Amygdala (tissue), 56 donors: ENCODE measurements at regions not wholly inside any gene's neighbourhood (a gene's known extent, or its start where the extent isn't known, plus 50 kb on each side); places are given as distances from the start of the nearest gene placed in this dataset.

Experiments used
- DNase-seq, 56 donors: peaks; one replicate each; lab custom pipeline; 2025; lab: John Stamatoyannopoulos, UW

DNA sequence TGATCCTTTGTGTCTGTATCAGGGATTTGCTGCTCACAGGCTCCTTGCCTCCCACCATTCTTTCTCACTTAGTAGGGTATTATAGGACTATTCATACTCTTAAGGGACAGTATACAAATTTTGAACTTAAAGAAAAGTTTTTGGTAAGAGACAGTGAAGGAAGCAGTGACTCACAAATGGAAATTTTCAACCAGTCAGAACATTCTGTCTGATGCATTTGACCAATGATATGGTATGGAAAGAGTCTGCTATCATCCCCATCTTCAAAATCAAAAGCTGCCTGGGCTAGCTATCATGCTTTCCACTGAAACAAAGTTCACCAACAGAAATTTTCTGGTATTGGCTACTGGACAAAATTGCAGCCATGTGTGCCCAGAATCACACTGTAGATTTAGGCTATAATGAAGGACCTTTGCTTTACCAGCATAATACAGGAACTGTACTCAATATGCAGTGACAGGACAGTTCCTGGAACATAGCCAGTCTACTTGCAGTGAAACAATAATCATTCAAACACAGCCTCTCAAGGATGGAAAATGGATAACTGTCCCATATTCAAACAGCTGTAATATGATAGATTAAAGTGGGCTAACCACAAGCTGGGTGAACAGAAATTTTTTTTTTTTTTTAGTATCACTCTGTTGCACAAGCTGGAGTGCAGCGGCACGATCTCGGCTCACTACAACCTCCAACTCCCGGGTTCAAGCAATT lies 109.0 kb upstream of the ACSL4 start:
- DNase-seq = no peak

DNA sequence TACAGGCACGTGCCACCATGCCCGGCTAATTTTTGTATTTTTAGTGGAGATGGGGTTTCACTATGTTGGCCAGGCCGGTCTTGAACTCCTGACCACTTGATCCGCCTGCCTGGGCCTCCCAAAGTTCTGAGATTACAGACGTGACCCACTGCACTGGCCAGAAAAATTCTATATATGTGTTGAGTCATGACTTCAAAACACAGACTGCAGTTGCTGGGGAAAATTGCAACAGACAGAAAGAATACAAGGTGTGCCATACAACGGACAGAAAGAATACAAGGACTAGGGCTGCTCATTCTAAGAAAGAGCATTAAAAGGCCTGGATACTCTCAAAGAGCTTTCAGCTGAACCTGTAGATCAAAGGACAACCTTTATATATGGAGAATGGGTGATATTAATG lies 109.6 kb upstream of the ACSL4 start:
- no peak for DNase-seq

DNA sequence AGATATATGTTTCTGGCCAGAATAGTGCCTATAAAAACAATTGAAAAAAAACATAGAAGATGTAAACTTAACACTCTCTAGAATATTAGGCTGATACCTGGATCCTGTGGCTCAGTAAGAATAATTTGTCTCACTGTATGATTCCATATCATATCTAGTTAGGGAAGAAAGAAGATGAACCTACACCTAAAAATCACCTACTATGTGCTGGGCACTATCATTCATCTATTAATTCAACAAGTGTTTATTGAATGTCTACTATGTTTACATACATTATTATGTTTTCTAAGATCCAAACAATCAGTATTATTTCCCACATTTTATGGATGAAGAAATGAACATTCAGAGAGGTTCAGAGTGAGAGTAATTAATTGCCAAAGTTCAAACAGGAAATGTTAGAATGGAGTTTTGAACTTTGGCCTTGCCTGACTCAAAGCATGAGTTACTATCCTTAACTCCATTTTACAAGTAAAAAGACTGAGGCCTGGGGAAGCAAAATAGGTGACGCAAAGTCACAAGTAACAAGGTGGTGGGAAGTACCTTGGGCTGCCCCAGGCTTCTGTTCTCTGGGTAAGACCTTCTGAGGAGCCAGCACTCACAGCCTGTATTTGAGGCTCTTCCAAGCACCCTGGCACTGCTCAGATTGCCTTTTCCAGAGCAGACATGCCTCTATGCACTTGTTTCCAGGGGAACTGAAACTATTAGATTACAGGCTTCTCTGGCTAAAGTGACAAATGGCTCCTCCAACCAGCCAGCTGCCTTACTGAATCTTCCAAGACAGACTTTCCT lies 111.1 kb upstream of the ACSL4 start:
- peak in 27 of 56 donors; percentile 0 to 39 (median 2) for DNase-seq

DNA sequence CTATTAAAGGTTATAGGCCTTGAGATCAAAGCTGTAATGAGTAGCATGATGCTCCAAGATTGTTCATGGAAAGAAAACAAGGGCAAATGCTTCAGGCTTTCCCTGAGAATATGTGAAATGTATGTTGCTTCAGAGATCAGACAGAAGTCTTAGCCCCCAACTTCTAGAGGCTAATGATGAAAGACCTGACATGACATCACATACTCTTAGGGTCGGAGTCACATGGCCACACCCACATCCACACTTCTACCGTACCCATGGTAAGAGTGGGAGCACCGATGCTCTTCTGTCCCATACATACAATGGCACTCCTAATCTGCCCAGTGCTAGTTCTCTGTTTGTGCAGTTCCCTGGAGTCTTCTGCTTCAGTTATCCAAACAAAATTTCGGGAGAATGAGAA lies 111.9 kb upstream of the ACSL4 start:
- no peak for DNase-seq

DNA sequence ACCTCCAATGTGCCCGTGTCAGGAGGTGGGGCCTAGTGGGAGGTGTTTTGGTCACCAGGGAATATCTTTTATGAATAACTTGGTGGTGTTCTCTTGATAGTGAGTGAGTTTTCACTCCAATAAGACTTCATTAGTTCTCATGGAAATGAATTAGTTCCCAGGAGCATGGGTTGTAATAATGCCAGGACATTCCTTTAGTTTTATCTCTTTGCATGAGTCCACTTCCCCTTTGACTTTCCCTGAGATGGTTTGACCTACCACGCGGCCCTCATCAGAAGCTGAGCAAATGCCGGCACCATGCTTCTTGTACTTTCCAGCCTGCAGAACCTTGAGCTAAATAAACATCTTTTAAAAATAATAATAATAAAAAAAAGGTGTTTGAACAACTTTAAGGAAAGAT lies 112.9 kb upstream of the ACSL4 start:
- no peak for DNase-seq

DNA sequence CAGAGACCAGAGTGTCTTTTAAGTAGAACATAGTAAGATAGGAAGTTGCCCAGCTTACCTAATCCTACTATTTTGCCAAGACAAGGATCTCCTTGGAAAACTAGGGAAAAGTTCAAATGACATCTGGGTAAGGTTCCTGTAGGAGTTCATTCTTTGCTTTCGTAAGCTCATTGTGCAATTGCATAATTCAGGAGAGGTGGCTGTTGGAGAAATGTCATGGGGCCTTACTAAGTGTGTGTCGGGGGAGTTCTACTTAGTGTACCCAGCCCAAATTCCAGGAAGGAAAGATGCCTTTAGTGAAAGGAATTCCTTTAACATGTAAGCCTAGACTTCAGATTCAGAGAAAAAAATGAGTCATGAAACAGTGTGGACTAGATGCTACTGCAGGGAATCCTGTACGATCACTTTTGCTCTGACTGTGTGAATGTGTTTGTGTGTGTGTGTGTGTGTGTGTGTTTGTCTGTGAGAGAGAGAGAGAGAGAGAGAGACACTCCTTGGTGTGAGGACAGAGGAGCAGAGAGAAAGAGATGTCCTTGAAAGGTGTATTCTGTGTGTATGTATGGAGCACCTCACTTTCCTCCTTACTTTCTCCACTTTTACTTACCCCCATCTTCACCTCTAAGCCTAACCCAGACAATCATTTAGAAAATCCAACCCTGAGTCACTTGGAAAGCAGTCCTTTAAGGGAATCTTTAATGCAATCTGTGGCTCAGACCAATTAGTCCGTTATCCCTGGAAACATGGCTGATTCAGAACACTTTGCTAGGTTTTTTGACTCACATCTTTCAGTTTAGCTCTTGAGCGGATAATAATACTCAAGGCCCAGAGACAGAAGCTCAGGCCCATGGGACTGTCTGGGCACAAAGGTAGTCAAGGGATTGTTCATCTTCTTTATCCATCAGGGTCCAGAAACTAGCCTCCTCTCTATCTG lies 114.5 kb upstream of the ACSL4 start:
- no peak for DNase-seq

DNA sequence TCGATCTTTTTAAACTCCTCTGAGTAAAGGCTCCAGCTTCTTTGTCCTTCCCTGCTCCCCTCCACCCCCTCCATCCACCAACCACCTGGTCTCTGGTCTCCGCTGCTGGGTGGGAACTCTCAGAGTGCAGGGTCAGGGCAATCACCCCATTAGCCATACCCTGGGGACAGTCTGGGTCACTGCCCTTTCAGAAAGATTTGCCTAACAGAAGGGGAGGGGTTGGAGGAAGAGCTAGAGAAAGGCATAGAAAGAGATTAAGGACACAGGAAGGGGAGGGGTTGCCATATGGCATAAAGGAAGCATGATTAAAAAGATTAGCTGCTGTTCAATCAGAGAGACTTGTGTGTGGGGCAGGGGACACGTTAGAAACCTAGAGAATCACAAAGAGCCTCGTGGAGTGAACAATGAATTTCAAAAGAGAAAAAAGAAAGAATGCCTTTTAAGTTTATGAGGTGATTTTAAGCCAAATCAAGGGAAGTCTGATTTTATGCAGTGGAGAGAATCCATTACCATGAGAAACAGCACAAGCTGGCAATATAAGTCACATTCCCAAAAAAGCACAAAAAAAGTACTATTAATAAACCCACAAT lies 115.5 kb upstream of the ACSL4 start:
- no peak for DNase-seq

DNA sequence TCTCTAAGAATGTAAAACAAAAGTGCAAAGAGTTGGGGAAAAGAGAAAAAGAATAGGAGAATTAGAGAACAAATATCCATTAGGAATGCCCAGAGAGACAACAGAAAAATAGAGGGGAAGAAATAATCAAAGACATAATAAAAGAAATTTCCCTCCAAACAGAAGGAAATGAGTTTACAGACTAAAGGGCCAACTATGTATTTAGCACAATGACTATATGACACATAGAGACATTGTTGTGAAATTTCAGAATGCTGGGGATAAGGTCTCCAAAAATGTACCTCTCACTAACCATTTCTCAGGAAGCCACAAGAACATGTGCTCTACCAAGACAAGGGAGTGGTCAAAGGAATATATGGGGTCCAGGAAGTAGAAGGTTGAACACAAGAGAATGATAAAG lies 121.0 kb upstream of the ACSL4 start:
- DNase-seq = no peak

DNA sequence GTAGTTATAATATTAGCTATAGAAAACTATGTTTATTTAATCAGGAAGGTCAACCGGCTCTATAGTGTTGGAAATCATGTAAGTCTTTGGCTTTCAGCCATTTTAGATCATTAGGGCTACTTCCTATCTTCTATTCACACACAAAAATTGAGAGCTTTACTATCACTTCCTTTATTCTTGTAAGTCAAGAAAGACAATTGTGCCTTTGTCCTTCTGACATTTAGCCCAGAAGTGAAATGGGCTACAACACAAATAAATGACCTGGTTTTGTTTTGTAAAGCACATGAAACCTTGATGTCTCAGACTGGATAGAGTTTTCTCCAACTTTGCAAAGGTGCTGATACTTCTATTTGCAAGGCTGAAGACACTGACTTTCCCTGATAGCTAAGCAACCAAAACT lies 122.4 kb upstream of the ACSL4 start:
- no peak for DNase-seq

DNA sequence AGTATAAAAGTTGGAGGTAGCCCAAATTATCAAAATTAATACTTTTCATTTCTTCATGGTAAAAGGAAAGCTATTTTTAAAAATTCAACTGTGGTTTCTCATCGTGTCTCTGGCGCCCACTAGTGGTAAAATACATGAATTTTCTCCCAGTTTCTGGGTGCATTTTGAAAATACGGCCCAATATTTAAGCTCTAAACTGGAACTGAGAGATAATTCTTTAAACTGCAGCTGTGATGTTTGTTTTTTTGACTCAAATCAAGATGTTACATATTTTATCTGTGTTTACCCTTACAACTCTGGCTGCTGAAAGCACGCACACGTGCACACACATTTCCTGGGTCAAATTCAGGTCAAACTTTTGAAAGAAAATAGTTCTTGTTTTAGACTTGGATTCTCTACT lies 123.9 kb upstream of the ACSL4 start:
- DNase-seq = no peak

DNA sequence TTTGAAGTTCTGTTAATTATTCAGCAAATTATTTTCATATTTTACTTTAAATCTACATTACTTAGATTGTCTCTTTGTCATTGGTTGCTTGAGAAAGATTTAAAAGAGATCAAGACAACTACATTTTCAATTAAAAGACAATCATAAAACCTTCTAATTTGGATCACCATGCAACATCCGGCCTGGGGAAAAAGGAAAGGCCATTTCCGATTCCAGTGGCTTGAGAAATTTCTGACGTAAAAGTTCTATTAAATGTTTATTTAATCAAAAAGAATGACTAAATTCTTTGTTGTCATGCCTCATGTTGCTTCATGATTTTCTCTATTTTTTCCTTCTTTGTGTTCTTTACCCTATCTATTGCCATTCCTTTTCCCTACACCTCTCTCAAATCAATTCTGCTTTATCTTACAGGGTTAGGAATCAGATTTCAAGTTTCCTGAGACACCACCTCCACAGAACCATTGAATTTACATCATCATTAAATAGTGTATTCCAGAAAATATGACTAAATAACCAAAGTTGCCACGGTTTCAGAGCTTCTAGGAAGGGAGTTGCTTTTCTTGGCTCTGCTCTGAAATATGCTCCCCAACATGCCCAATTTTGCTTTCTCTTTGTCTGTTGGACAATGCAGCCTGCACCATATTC lies 124.6 kb upstream of the ACSL4 start:
- DNase-seq = no peak

DNA sequence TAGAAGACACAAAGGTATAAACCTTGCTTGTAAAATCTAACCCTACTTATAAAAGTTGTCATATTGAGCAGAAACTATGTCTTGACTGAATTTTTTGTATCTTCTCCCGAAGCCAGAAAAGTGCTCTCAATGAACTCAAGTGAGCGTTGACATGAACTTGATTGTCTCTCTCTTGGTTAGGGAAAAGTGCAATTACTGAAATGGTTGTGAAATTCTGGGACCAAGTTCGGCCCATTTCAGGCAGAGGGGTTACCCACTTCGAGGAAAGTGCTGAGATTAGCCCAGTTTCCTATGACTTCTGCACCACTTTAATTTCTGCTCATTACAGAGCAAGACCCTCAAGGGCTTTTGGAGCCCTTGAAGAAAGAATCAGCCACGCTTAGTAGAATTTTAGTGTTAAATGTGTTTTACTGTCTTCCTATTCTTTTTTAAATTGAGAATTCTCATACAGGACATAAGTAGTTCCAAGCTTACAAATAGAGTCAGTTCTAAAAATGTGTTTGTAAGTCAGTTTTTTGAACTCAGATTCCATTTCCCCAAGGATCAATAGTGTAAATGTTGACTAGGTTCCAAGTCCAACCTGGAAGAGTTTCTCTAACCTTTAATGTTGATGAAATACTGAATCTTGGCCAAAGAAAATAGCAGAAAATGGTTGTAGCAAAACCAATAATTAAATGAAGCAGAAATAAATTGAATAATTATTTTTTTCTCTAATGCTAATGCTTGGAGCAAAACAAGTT lies 125.7 kb upstream of the ACSL4 start:
- no peak for DNase-seq

DNA sequence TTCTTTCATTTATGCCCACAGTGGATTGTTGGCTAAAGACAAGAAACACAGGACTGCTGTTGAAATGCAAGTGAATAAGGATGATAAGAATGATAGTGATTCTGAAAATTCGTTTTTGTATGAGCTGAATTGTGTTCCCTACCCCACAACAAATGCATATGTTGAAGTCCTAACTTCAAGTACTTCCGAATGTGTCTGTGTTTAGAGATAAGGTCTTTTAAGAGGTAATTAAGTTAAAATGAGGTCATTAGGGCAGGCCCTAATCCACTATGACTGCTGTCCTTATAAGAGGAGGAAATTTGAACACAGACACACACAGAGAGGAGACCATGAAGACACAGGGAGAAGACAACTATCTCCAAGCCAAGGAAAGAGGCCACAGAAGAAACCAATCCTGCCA lies 126.6 kb upstream of the ACSL4 start:
- no peak for DNase-seq

DNA sequence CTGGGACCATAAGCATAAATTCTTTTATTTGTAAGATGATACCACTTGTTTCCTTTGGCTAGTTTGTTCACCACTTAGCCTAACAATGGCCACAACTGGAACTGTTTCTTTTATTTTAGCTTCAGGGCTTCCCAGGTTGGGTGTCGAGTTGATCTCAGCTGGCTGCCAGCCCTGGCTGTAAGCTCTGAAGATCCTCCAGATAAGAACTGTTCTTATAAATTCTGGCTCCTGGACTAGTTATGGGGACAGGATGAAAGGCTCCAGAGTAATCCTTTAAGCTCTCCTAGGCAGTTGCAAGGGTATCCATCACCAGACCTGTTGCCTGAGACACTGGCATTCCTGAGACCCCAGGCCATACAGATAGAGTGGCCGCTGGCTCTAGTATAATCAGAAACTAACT lies 129.4 kb upstream of the ACSL4 start:
- no peak for DNase-seq

DNA sequence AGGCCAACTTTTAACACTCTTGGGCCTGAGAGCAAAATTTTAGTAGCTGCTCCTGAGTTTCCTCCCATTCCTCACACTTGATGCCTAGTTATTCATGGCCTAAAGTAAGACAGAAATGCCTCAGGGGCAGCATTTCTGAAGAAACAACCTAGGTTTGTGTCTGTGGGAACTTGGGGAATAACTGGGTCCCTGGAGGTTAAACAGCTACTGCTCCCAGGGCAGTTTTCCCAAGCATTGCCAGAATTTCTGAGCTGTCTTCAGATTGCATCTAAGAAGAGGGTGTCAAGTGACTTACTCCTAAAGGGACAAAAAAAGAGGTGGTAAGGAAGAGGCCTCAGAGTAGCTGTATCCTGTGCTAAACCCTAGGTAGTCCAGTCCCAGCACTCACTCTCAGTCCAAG lies 130.8 kb upstream of the ACSL4 start:
- DNase-seq = no peak

DNA sequence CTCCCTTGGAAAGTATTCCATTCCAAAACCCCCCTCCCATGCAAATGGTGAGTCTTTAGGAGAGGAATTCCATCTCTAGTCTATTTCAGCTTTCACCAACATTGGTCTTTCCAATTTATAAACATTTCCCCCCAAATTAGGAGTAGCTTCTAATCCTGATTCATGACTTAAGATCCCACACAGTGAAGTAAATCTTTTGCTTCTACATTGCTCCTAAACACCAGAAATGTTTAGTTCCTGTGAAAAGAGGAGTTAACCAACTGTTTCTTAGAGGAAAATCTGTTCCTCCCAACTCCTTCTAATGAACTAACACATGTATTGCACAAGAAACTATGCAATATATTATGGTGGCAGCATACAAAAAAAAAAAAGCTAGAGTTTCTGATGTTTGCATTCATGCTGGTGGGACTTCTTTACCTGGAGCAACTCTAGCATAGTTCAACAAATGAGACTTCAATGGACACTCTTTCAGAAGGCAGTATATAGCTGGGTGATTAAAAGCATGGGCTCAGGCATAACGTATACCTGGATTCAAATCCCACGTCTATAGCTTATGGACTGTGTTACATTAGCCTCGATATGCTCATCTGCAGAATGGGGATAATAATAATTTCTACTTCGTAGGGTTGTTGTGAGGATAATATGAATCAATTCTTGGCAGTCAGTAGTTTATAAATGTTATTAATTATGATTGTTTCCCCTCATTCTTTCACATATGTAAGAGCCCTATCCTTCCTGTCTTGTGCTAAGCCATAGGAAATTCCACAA lies 131.6 kb upstream of the TMEM164 start:
- DNase-seq = no peak

DNA sequence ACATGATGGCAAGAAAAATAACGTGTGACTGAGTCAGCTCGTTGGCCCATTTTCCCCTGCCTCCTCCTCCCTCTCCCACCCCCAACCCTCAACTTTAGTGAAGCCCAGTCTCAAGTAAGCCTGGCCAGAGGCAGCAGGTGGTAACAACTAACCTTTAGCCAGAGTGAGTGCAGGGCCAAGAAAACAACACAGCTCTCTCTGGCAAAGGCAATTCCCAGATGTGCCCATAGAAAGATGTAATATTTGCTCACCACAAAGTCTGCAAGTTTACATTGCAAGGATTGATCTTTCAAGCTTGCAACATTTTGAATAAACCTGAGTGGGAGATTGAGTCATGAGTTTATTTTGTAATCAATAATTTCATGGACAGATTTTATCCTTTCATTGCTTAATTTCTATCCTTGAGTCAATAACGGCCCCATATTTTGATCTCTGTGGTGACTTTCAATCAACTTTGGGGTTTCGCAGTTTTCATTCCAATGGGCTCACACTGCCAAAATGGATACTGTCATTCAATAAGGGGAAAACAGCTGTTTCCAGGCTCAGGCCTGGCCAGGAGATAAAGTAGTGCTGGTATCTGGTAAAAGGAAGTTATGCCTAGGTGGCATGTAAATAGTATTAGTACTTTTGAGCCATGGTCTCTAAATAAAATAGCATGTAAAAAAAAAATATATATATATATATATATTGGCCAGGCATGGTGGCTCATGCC lies 130.7 kb upstream of the TMEM164 start:
- DNase-seq = no peak

DNA sequence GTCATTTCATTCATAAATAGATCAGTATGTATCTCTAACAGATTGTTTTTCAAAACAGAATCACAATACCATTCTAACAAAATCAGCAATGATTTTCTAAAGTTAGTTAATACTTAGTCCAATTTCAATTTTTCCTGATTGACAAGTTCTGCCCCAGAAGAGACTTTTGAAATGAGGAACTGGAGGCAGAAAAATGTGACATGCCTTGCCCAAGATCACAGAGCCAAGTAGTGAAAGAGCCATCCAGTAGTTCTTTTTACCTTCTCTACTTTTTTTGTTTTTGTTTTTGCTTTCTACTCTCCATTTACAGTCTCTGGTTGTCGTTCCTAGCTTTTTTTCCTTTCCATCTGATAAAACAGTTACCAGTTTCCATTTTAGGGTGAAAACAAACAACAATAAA lies 129.3 kb upstream of the TMEM164 start:
- DNase-seq = no peak
